Activated CD8-positive, alpha-beta memory T cell treated with anti-CD3 and anti-CD28 coated beads, Interleukin-2, amount 50 U/mL, for 4 hours (primary cell): ENCODE measurements at regions not wholly inside any gene's neighbourhood (a gene's known extent, or its start where the extent isn't known, plus 50 kb on each side); places are given as distances from the start of the nearest gene placed in this dataset.
"Not testable (repeated sequence)": the region's sequence is repeated elsewhere in the genome, so short reads cannot be mapped to it uniquely, and the experiment has no call there.

Experiments used
- DNase-seq: peaks from one replicate; pipeline ENCODE4 v3.0.0-alpha.2; 2020

- no peak for DNase-seq
Observed at GRCh38 chr4:123501733-123502132, 105.1 kb downstream of the SPRY1 start.

- no peak for DNase-seq
Observed at GRCh38 chr4:123503698-123504363, 107.2 kb downstream of the SPRY1 start.

GRCh38 chr4:123505095-123506010, 108.8 kb downstream of the SPRY1 start:
- DNase-seq = peak; percentile 18

GRCh38 chr4:123506011-123506695, 109.6 kb downstream of the SPRY1 start:
- DNase-seq = no peak

GRCh38 chr4:123507376-123507775, 110.8 kb downstream of the SPRY1 start:
- no peak for DNase-seq

- DNase-seq = no peak
Observed at GRCh38 chr4:123510221-123510620, 113.6 kb downstream of the SPRY1 start.

GRCh38 chr4:123510659-123511058, 114.1 kb downstream of the SPRY1 start:
- no peak for DNase-seq

GRCh38 chr4:123516576-123516975, 120.0 kb downstream of the SPRY1 start:
- DNase-seq = no peak

GRCh38 chr4:123517176-123517575, 120.6 kb downstream of the SPRY1 start:
- DNase-seq = no peak

- DNase-seq = no peak
Observed at GRCh38 chr4:123517971-123518370, 121.4 kb downstream of the SPRY1 start.

GRCh38 chr4:123520325-123520724, 123.7 kb downstream of the SPRY1 start:
- no peak for DNase-seq

- DNase-seq = no peak
Observed at GRCh38 chr4:123522081-123522480, 125.5 kb downstream of the SPRY1 start.

- no peak for DNase-seq
Observed at GRCh38 chr4:123522646-123523045, 126.1 kb downstream of the SPRY1 start.

GRCh38 chr4:123524958-123525628, 128.5 kb downstream of the SPRY1 start:
- no peak for DNase-seq

GRCh38 chr4:123526511-123526910, 129.9 kb downstream of the SPRY1 start:
- DNase-seq = no peak

GRCh38 chr4:123528501-123529277, 132.1 kb downstream of the SPRY1 start:
- DNase-seq = no peak

GRCh38 chr4:123529278-123529568, 132.6 kb downstream of the SPRY1 start:
- no peak for DNase-seq

GRCh38 chr4:123530357-123530756, 133.8 kb downstream of the SPRY1 start:
- DNase-seq = no peak

GRCh38 chr4:123535037-123535748, 138.6 kb downstream of the SPRY1 start:
- DNase-seq = no peak

- DNase-seq = no peak
Observed at GRCh38 chr4:123536225-123536624, 139.6 kb downstream of the SPRY1 start.

GRCh38 chr4:123537906-123538402, 141.4 kb downstream of the SPRY1 start:
- not testable (repeated sequence) for DNase-seq
